ENCODE measurements at regions not wholly inside any gene's neighbourhood (a gene's known extent, or its start where the extent isn't known, plus 50 kb on each side); places are given as distances from the start of the nearest gene placed in this dataset.

DNA sequence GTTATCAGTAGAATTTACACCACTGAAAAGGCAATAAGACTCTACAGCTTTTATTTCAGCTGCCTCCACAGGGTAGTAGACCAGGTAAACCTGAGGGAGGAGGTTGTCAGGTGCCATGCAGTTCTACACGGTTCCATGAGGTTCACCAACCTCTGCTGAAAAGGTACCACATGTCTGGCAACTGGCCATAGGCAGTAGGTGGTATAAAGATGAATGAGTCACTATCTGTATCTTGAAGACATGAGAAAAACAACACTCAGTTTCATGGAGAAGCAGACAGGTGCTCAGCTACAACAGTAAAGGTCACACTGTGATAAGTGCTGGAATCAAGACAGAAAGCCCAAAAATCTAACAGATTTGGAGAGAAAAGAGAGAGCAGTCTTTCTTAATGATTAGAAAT is 145.4 kb downstream of the PTGER3 start:
- DNase-seq (ENCODE audit: low spot score): no peak
- in situ Hi-C loops (cut with MboI; ENCODE audit: low sequenced_read_pairs, unreplicated experiment): no loop called here
- TF ChIP-seq, protein P1, sequence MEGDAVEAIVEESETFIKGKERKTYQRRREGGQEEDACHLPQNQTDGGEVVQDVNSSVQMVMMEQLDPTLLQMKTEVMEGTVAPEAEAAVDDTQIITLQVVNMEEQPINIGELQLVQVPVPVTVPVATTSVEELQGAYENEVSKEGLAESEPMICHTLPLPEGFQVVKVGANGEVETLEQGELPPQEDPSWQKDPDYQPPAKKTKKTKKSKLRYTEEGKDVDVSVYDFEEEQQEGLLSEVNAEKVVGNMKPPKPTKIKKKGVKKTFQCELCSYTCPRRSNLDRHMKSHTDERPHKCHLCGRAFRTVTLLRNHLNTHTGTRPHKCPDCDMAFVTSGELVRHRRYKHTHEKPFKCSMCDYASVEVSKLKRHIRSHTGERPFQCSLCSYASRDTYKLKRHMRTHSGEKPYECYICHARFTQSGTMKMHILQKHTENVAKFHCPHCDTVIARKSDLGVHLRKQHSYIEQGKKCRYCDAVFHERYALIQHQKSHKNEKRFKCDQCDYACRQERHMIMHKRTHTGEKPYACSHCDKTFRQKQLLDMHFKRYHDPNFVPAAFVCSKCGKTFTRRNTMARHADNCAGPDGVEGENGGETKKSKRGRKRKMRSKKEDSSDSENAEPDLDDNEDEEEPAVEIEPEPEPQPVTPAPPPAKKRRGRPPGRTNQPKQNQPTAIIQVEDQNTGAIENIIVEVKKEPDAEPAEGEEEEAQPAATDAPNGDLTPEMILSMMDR (IDR thresholded peaks at IDR 0.05; ENCODE audit: borderline replicate concordance, control extremely low read depth, extremely low read depth, insufficient read depth, missing control alignments): no peak

DNA sequence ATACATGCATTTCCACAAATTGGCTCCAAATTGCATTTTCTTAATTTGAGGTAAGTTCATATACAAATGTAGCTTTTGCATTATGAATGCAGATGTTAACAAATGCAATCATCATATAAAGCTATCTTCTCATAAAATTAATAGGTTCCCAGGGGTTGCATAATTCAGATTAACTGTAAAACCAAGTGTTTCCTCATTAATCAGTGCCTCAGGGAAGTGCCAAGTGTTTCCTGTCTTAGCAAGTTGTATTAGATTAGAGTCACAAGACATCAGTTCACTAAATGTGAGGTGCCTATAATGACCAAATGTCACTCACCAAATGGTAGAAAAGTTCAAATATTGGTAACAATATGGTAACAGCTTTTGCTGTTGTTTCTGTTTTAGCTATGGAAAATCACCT is 140.8 kb downstream of the PTGER3 start:
- TF ChIP-seq, protein P1 (IDR thresholded peaks at IDR 0.05; ENCODE audit: borderline replicate concordance, control extremely low read depth, extremely low read depth, insufficient read depth, missing control alignments): no peak
- no peak for DNase-seq (ENCODE audit: low spot score)
- in situ Hi-C loops (cut with MboI; ENCODE audit: low sequenced_read_pairs, unreplicated experiment): no loop called here

DNA sequence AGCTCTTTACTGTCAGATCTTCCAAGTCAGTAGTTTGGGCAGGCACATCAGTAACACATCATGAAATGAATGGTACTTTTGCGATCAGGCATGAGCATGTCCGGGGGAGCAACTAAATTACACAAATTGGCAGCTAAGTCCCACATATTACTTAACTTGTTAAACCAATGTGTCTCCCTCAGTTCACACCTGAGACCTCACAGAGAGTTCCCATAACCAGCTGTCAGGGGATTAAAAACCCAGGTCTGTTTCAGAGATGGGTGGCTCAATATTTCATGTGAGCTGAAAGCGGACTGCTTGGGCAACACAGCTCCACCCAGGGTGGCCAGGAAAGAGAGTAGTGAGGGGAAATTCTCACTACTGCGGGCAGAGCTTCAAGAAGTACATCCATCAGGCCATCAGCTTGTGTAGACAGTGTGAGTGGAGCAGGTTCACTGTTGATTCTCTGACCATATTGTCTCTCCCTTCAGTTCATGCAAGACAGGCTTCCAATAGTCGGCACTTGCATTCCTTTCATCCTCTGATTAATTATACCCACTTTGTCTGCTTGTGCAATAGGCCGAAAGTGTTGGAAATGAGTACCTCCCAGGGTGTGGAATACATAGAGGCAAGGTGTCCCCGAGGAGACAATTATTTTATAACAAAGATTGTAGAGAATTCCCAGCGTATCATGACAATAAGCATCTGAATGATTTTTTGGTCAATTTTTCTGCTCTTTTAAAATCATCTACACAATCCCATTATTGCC is 139.9 kb downstream of the PTGER3 start:
- TF ChIP-seq, protein P1 (IDR thresholded peaks at IDR 0.05; ENCODE audit: borderline replicate concordance, control extremely low read depth, extremely low read depth, insufficient read depth, missing control alignments): no peak
- no peak for DNase-seq (ENCODE audit: low spot score)
- in situ Hi-C loops (cut with MboI; ENCODE audit: low sequenced_read_pairs, unreplicated experiment): no loop called here

DNA sequence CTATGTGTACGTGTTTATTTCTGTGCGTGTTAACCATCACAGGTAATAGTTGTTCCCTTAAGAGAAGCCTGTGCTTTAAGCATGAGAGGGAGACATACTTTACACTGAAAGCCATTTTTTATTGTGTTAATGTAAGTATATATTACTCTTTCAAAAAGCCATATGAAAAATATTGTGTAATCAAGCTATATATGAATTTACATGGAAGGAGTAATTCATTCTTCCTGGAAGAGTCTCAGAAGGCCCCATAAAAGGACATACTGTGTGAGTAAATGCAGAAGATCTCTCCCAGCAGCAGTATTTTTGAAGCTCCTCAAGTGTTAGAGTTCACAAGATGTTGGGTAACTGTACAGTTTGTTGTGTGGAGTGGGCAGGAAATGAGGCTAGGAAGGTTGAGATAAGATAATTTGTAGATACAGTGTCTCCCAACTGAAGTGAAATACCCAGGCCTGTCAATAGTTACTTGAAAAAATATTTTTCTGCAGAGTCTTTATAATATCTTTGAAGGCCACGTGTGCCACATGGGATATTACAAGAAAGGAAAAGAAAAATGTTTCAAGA is 138.3 kb downstream of the PTGER3 start:
- no peak for DNase-seq (ENCODE audit: low spot score)
- in situ Hi-C loops (cut with MboI; ENCODE audit: low sequenced_read_pairs, unreplicated experiment): no loop called here
- TF ChIP-seq, protein P1 (IDR thresholded peaks at IDR 0.05; ENCODE audit: borderline replicate concordance, control extremely low read depth, extremely low read depth, insufficient read depth, missing control alignments): no peak

DNA sequence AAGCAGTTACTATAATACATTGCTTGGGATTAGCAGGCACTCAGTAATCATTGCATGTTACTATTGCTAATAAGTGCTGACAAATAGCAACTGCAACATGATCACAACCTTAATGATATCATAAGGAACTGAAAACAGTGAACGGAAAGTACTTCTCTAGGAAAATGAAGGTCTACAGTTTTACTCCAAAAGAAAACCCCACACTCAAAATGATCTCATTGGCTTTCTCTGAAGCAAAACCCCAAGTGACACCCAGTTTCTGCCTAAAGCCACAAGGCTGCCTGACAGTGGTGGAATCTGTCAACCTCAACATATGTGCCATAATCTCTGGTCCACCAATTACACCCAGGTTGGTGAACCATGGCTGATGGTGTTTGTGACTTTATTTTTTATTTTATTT is 137.6 kb downstream of the PTGER3 start:
- in situ Hi-C loops (cut with MboI; ENCODE audit: low sequenced_read_pairs, unreplicated experiment): no loop called here
- DNase-seq (ENCODE audit: low spot score): no peak
- TF ChIP-seq, protein P1 (IDR thresholded peaks at IDR 0.05; ENCODE audit: borderline replicate concordance, control extremely low read depth, extremely low read depth, insufficient read depth, missing control alignments): no peak

- DNase-seq (ENCODE audit: low spot score): no peak
Measured at GRCh38 chr1:70911861-70912260, 135.8 kb downstream of the PTGER3 start.

More at GRCh38 chr1:70911861-70912260, 135.8 kb downstream of the PTGER3 start:
- in situ Hi-C loops (cut with MboI; ENCODE audit: low sequenced_read_pairs, unreplicated experiment): no loop called here
- TF ChIP-seq, protein P1 (IDR thresholded peaks at IDR 0.05; ENCODE audit: borderline replicate concordance, control extremely low read depth, extremely low read depth, insufficient read depth, missing control alignments): no peak
